Dermis blood vessel endothelial cell (primary cell): ENCODE measurements at regions not wholly inside any gene's neighbourhood (a gene's known extent, or its start where the extent isn't known, plus 50 kb on each side); places are given as distances from the start of the nearest gene placed in this dataset.
"Not testable (repeated sequence)": the region's sequence is repeated elsewhere in the genome, so short reads cannot be mapped to it uniquely, and the experiment has no call there.

Source experiments
- DNase-seq: peaks from one replicate; pipeline ENCODE4 v3.0.0; 2010

- DNase-seq, result not testable (repeated sequence)
These were observed 52.0 kb downstream of the SYT15B start for GRCh38 chr10:47711428-47711827.

- not testable (repeated sequence) for DNase-seq
These were observed 52.9 kb downstream of the SYT15B start for GRCh38 chr10:47710443-47710842.

- DNase-seq, result not testable (repeated sequence)
These were observed 57.5 kb downstream of the SYT15B start for GRCh38 chr10:47705698-47706414.

- DNase-seq, result not testable (repeated sequence)
These were observed 62.1 kb downstream of the SYT15B start for GRCh38 chr10:47701285-47701684.

GRCh38 chr10:47699854-47700253, 63.5 kb downstream of the SYT15B start:
- DNase-seq, result peak; percentile 1

- DNase-seq, result not testable (repeated sequence)
These were observed 67.2 kb downstream of the SYT15B start for GRCh38 chr10:47696170-47696569.

- not testable (repeated sequence) for DNase-seq
These were observed 68.2 kb downstream of the SYT15B start for GRCh38 chr10:47695149-47695548.

- DNase-seq, result not testable (repeated sequence)
These were observed 73.1 kb downstream of the SYT15B start for GRCh38 chr10:47690304-47690703.

- not testable (repeated sequence) for DNase-seq
These were observed 79.4 kb downstream of the SYT15B start for GRCh38 chr10:47683826-47684475.

- DNase-seq, result not testable (repeated sequence)
These were observed 81.8 kb downstream of the SYT15B start for GRCh38 chr10:47681638-47681990.

- not testable (repeated sequence) for DNase-seq
These were observed 82.3 kb downstream of the SYT15B start for GRCh38 chr10:47680848-47681637.

GRCh38 chr10:47676102-47676501, 87.3 kb downstream of the SYT15B start:
- not testable (repeated sequence) for DNase-seq

- DNase-seq, result not testable (repeated sequence)
These were observed 87.8 kb downstream of the SYT15B start for GRCh38 chr10:47675577-47675976.

- not testable (repeated sequence) for DNase-seq
These were observed 90.3 kb downstream of the SYT15B start for GRCh38 chr10:47673128-47673527.

- DNase-seq, result not testable (repeated sequence)
These were observed 92.5 kb downstream of the SYT15B start for GRCh38 chr10:47670857-47671256.

GRCh38 chr10:47661955-47662577, 101.3 kb downstream of the SYT15B start:
- DNase-seq, result not testable (repeated sequence)

GRCh38 chr10:47656732-47657131, 106.7 kb downstream of the SYT15B start:
- not testable (repeated sequence) for DNase-seq

GRCh38 chr10:47654161-47654560, 109.2 kb downstream of the SYT15B start:
- not testable (repeated sequence) for DNase-seq

GRCh38 chr10:47648594-47648993, 114.8 kb downstream of the SYT15B start:
- DNase-seq, result not testable (repeated sequence)

- not testable (repeated sequence) for DNase-seq
These were observed 115.8 kb downstream of the SYT15B start for GRCh38 chr10:47647523-47648101.

- DNase-seq, result peak; percentile 46
These were observed 116.6 kb downstream of the SYT15B start for GRCh38 chr10:47646686-47647273.

- DNase-seq, result not testable (repeated sequence)
These were observed 103.5 kb upstream of the AGAP9 start for GRCh38 chr10:47626975-47627374.
